ENCODE measurements at regions not wholly inside any gene's neighbourhood (a gene's known extent, or its start where the extent isn't known, plus 50 kb on each side); places are given as distances from the start of the nearest gene placed in this dataset.

- H3K4me1 ChIP-seq (ENCODE audit: insufficient read depth, poor library complexity, severe bottlenecking): no peaks in the 10 kb centered on the region
- H3K27ac ChIP-seq (ENCODE audit: poor library complexity, severe bottlenecking): no peak overlapping the region
- no peak overlapping the region for H3K4me3 ChIP-seq (ENCODE audit: severe bottlenecking)
- TF ChIP-seq CTCF (IDR thresholded peaks at IDR 0.05; ENCODE audit: poor library complexity, severe bottlenecking): no peak
- no peaks in the 10 kb centered on the region for H3K36me3 ChIP-seq (ENCODE audit: low read depth)
- DNase-seq (ENCODE audit: low spot score): no peak
- H3K27me3 ChIP-seq (ENCODE audit: insufficient read depth, poor library complexity, severe bottlenecking): peaks cover 4% of the 10 kb centered on the region
- no peak for ATAC-seq (ENCODE audit: low read depth)
- no peaks in the 10 kb centered on the region for H3K9me3 ChIP-seq (ENCODE audit: severe bottlenecking)
Measured at GRCh38 chr17:51526507-51526906, 266.2 kb downstream of the UTP18 start.

GRCh38 chr17:51527225-51527982, 267.1 kb downstream of the UTP18 start:
- ATAC-seq (ENCODE audit: low read depth): no peak
- Histone ChIP-seq H3K4me3 (ENCODE audit: severe bottlenecking) (no peak overlapping the region), H3K27me3 (ENCODE audit: insufficient read depth, poor library complexity, severe bottlenecking) (peaks cover 4% of the 10 kb centered on the region), H3K27ac (ENCODE audit: poor library complexity, severe bottlenecking) (no peak overlapping the region), H3K4me1 (ENCODE audit: insufficient read depth, poor library complexity, severe bottlenecking) (no peaks in the 10 kb centered on the region), H3K36me3 (ENCODE audit: low read depth) (no peaks in the 10 kb centered on the region), H3K9me3 (ENCODE audit: severe bottlenecking) (no peaks in the 10 kb centered on the region)
- DNase-seq (ENCODE audit: low spot score): no peak
- TF ChIP-seq CTCF (IDR thresholded peaks at IDR 0.05; ENCODE audit: poor library complexity, severe bottlenecking): no peak

GRCh38 chr17:51528111-51528510, 267.8 kb downstream of the UTP18 start:
- Histone ChIP-seq H3K36me3 (ENCODE audit: low read depth) (no peaks in the 10 kb centered on the region), H3K27ac (ENCODE audit: poor library complexity, severe bottlenecking) (no peak overlapping the region), H3K4me1 (ENCODE audit: insufficient read depth, poor library complexity, severe bottlenecking) (no peaks in the 10 kb centered on the region), H3K9me3 (ENCODE audit: severe bottlenecking) (no peaks in the 10 kb centered on the region), H3K4me3 (ENCODE audit: severe bottlenecking) (no peak overlapping the region), H3K27me3 (ENCODE audit: insufficient read depth, poor library complexity, severe bottlenecking) (peaks cover 4% of the 10 kb centered on the region)
- no peak for TF ChIP-seq CTCF (IDR thresholded peaks at IDR 0.05; ENCODE audit: poor library complexity, severe bottlenecking)
- no peak for ATAC-seq (ENCODE audit: low read depth)
- no peak for DNase-seq (ENCODE audit: low spot score)

- no peak for DNase-seq (ENCODE audit: low spot score)
Measured at GRCh38 chr17:51533219-51533618, 272.9 kb downstream of the UTP18 start.

More at GRCh38 chr17:51533219-51533618, 272.9 kb downstream of the UTP18 start:
- Histone ChIP-seq H3K27ac (ENCODE audit: poor library complexity, severe bottlenecking) (no peak overlapping the region), H3K4me1 (ENCODE audit: insufficient read depth, poor library complexity, severe bottlenecking) (no peaks in the 10 kb centered on the region), H3K36me3 (ENCODE audit: low read depth) (no peaks in the 10 kb centered on the region), H3K27me3 (ENCODE audit: insufficient read depth, poor library complexity, severe bottlenecking) (peaks cover 4% of the 10 kb centered on the region), H3K9me3 (ENCODE audit: severe bottlenecking) (no peaks in the 10 kb centered on the region), H3K4me3 (ENCODE audit: severe bottlenecking) (no peak overlapping the region)
- no peak for ATAC-seq (ENCODE audit: low read depth)
- TF ChIP-seq CTCF (IDR thresholded peaks at IDR 0.05; ENCODE audit: poor library complexity, severe bottlenecking): no peak

Data from RWPE2 (cell line).